ENCODE measurements at regions not wholly inside any gene's neighbourhood (a gene's known extent, or its start where the extent isn't known, plus 50 kb on each side); places are given as distances from the start of the nearest gene placed in this dataset.

- Histone ChIP-seq H3K4me3 (ENCODE audit: low read length, poor library complexity, severe bottlenecking) (no peak overlapping the region), H3F3A (ENCODE audit: low read depth) (peaks cover 15% of the 10 kb centered on the region), H2AFZ (ENCODE audit: low read length) (no peak overlapping the region), H4K20me1 (ENCODE audit: insufficient read depth, low read length, poor library complexity, severe bottlenecking) (no peaks in the 10 kb centered on the region), H3K9me2 (replicated peaks; ENCODE audit: low read depth, low read length) (no peaks in the 10 kb centered on the region), H3K9ac (ENCODE audit: low read depth, low read length, poor library complexity, severe bottlenecking) (peak overlapping the region; percentile 21), H3K79me2 (ENCODE audit: insufficient read depth, low read length) (no peaks in the 10 kb centered on the region), H3K4me1 (ENCODE audit: insufficient read depth, low read length, poor library complexity, severe bottlenecking) (peaks cover 70% of the 10 kb centered on the region), H3K4me2 (ENCODE audit: low read depth, low read length, poor library complexity, severe bottlenecking) (no peak overlapping the region), H3K27me3 (ENCODE audit: insufficient read depth, low read length, poor library complexity, severe bottlenecking) (no peaks in the 10 kb centered on the region), H3K36me3 (ENCODE audit: insufficient read depth, low read length) (no peaks in the 10 kb centered on the region), H3K9me3 (ENCODE audit: insufficient read depth, low read depth, low read length) (no peaks in the 10 kb centered on the region)
- TF ChIP-seq EZH2phosphoT487 (IDR thresholded peaks at IDR 0.05; ENCODE audit: borderline replicate concordance) (no peak), CTCF (conservative IDR thresholded peaks at IDR 0.05; ENCODE audit: low read length) (no peak)
Measured at GRCh38 chrX:20435913-20436312, 169.2 kb upstream of the RPS6KA3 start.

GRCh38 chrX:20434986-20435385, 168.3 kb upstream of the RPS6KA3 start:
- peaks cover 15% of the 10 kb centered on the region for H3F3A ChIP-seq (ENCODE audit: low read depth)
- H3K9ac ChIP-seq (ENCODE audit: low read depth, low read length, poor library complexity, severe bottlenecking), result no peak overlapping the region
- H3K27me3 ChIP-seq (ENCODE audit: insufficient read depth, low read length, poor library complexity, severe bottlenecking), result no peaks in the 10 kb centered on the region
- peaks cover 61% of the 10 kb centered on the region for H3K4me1 ChIP-seq (ENCODE audit: insufficient read depth, low read length, poor library complexity, severe bottlenecking)
- no peaks in the 10 kb centered on the region for H3K79me2 ChIP-seq (ENCODE audit: insufficient read depth, low read length)
- no peak overlapping the region for H3K4me2 ChIP-seq (ENCODE audit: low read depth, low read length, poor library complexity, severe bottlenecking)
- H2AFZ ChIP-seq (ENCODE audit: low read length), result peak overlapping the region; percentile 39; the same call in 1 of the 2 replicates
- H3K36me3 ChIP-seq (ENCODE audit: insufficient read depth, low read length), result no peaks in the 10 kb centered on the region
- TF ChIP-seq CTCF (conservative IDR thresholded peaks at IDR 0.05; ENCODE audit: low read length) (no peak), EZH2phosphoT487 (IDR thresholded peaks at IDR 0.05; ENCODE audit: borderline replicate concordance) (no peak)
- H4K20me1 ChIP-seq (ENCODE audit: insufficient read depth, low read length, poor library complexity, severe bottlenecking), result no peaks in the 10 kb centered on the region
- no peaks in the 10 kb centered on the region for H3K9me2 ChIP-seq (replicated peaks; ENCODE audit: low read depth, low read length)
- H3K9me3 ChIP-seq (ENCODE audit: insufficient read depth, low read depth, low read length), result no peaks in the 10 kb centered on the region
- H3K4me3 ChIP-seq (ENCODE audit: low read length, poor library complexity, severe bottlenecking), result no peak overlapping the region

- no peak overlapping the region for H3K9ac ChIP-seq (ENCODE audit: low read depth, low read length, poor library complexity, severe bottlenecking)
- H2AFZ ChIP-seq (ENCODE audit: low read length), result peak overlapping the region; percentile 28; the same call in 1 of the 2 replicates
- no peaks in the 10 kb centered on the region for H3K27me3 ChIP-seq (ENCODE audit: insufficient read depth, low read length, poor library complexity, severe bottlenecking)
- TF ChIP-seq EZH2phosphoT487 (IDR thresholded peaks at IDR 0.05; ENCODE audit: borderline replicate concordance), result no peak
- no peak for TF ChIP-seq CTCF (conservative IDR thresholded peaks at IDR 0.05; ENCODE audit: low read length)
- no peaks in the 10 kb centered on the region for H3K9me2 ChIP-seq (replicated peaks; ENCODE audit: low read depth, low read length)
- no peaks in the 10 kb centered on the region for H3K79me2 ChIP-seq (ENCODE audit: insufficient read depth, low read length)
- peaks cover 48% of the 10 kb centered on the region for H3K4me1 ChIP-seq (ENCODE audit: insufficient read depth, low read length, poor library complexity, severe bottlenecking)
- no peaks in the 10 kb centered on the region for H3K9me3 ChIP-seq (ENCODE audit: insufficient read depth, low read depth, low read length)
- H3K4me2 ChIP-seq (ENCODE audit: low read depth, low read length, poor library complexity, severe bottlenecking), result peak overlapping the region; percentile 11
- no peaks in the 10 kb centered on the region for H3K36me3 ChIP-seq (ENCODE audit: insufficient read depth, low read length)
- peaks cover 10% of the 10 kb centered on the region for H3F3A ChIP-seq (ENCODE audit: low read depth)
- H4K20me1 ChIP-seq (ENCODE audit: insufficient read depth, low read length, poor library complexity, severe bottlenecking), result no peaks in the 10 kb centered on the region
- H3K4me3 ChIP-seq (ENCODE audit: low read length, poor library complexity, severe bottlenecking), result no peak overlapping the region
Measured at GRCh38 chrX:20433388-20433775, 166.7 kb upstream of the RPS6KA3 start.
